HG03060 (cell line): ENCODE measurements at regions not wholly inside any gene's neighbourhood (a gene's known extent, or its start where the extent isn't known, plus 50 kb on each side); places are given as distances from the start of the nearest gene placed in this dataset.

ENCODE experiments used
- ATAC-seq: cut with Tn5 transposase; IDR thresholded peaks from one replicate; pipeline ENCODE4 v1.9.1; 2021; ENCODE audit warnings: low read depth, moderate number of reproducible peaks; ENCODE audit not compliant: unreplicated experiment

DNA sequence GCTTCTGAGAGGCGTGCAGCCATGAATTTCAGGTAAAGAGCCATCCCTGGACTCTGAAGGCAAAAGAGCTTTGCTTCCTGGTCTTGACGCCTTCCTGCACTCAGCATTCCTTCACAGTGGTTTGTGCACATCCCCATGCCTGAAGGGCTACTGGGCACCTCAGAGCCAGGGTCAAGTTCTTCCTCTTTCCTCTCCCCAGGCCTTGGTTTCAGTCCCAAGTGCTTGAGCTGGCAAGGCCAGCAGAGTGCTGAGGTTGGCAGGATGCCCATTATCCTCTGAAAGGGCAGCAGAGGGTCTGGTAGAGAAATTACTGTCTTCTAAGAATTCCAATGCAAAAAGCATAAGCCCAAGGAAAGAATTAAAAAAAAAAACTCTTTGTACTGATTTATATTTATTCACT lies 1064.9 kb downstream of the TTLL7 start:
- ATAC-seq, result no peak

DNA sequence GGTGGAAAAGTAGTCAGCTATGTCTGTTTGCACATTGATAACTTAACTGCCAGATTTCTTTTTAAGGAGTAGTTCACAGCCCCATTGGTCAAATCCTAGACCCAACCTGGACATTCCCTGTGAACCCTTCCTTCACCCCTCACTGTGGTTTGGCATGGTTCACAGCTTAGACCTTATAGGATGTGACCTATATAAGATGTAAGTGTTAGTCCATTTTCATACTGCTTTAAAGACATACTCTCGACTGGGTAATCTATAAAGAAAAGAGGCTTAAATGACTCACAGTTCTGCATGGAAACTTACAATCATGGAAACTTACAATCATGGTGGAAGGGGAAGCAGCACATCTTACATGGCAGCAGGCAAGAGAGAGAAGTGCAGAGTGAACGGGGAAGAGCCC lies 1066.2 kb downstream of the TTLL7 start:
- ATAC-seq, result no peak

DNA sequence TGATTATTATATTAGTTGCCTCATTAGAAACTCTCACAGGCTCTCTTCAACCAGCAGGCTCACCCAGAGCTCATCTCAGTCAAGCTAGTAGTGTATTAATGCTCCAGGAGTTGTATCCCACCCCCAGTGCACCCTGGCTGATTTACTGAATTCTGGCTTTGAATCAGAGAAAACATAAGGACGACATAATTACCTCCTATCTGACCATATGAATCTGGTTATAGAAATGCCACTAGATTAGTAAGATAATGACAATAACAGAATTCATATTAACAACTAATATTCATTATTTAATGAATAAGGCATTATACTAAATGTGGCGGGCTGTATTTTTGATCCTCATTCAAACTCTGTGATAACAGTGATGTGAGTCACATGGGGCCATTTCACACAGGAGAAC lies 1066.7 kb downstream of the TTLL7 start:
- ATAC-seq, result no peak

DNA sequence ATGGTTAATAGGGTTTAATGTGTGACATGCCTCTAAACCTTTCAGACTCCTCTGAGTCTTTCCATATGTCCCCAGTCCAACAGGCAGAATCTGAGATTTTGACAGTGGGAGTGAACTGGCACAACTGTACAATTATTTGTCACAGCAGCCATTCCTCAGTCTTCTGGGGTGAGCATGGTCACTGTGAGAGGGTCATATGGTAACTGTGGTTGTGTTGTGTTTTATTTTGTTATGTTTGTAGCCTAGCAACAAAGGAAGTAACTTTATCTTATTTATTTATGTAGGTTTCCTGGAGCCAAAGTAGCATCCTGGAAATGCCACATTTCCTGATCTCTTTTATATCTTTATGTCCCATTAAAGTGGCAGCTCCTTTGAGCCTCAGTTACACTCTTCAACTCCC lies 1067.9 kb downstream of the TTLL7 start:
- no peak for ATAC-seq

DNA sequence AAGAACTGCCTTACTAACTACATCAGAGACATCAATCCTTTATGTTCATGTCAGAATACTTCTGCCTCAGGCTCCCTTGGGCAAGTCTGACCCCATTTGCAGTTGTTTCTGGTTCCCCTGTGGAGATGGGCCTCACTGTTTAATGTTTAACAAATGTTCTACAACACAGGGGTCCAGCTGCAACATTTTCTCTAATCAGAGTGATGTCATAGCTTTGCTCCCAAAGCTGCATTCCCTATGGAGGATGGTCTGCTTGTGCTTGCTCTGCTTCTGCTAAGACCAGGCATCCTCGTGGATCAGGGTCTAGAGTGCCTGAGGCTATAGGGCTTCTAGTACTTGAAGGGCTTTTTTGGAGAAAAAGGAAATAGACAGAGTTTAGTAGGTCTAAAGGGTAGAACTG lies 1071.2 kb downstream of the TTLL7 start:
- no peak for ATAC-seq

DNA sequence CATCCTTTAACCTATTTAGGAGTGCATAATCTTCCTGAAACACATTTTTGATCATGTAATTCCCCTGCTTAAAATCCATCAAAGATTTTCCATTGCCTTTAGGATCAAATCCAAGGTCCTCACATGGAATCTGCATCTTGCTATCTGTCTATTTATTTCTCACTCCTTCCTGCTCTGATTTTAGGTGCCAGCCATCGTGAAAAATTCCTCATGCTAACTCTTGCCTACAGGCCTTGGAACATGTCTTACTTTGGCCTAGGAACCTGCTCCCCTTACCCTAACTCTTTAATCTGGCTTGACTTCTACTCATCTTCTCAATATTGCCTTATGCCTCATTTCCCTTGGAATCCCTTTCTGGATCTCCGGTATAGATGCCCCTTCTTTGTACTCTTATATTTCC lies 1074.3 kb downstream of the TTLL7 start:
- ATAC-seq, result no peak

DNA sequence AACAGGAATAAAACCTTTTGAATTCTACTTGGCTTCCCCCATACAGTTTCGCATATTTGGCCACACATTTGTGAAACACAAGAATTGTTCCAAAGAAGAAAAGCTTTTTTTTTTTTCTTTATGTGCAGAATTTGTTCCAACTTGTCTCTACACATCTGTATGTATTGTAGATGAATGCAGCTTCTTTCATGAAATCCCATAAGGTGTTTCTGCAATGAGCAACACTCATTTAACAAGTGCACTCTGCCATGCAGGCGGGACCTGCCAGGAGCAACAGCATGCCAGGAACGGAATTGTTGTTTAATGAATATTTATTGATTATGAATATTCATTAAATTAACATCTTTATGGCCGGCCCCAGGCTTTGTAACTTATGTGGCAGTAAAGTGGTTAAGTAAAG lies 1075.0 kb downstream of the TTLL7 start:
- ATAC-seq, result no peak

DNA sequence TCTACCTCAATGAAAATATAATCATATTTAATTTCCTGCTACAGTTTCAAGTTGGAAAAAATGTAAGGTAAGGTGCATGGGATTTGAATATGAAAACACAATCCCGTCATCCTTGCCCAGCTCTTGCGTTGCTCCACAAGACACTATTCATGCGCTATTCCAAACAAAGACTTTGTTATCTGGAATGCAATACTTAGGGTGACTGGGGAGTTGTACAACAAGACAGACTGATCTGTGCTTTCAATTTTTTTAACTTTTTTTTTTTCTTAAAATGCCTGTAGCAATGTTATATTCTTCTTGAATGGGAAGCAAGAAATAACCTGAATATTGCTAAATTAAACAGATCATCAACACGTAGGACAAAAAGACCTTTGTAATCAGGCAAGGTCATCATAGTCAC lies 1077.2 kb downstream of the TTLL7 start:
- no peak for ATAC-seq

DNA sequence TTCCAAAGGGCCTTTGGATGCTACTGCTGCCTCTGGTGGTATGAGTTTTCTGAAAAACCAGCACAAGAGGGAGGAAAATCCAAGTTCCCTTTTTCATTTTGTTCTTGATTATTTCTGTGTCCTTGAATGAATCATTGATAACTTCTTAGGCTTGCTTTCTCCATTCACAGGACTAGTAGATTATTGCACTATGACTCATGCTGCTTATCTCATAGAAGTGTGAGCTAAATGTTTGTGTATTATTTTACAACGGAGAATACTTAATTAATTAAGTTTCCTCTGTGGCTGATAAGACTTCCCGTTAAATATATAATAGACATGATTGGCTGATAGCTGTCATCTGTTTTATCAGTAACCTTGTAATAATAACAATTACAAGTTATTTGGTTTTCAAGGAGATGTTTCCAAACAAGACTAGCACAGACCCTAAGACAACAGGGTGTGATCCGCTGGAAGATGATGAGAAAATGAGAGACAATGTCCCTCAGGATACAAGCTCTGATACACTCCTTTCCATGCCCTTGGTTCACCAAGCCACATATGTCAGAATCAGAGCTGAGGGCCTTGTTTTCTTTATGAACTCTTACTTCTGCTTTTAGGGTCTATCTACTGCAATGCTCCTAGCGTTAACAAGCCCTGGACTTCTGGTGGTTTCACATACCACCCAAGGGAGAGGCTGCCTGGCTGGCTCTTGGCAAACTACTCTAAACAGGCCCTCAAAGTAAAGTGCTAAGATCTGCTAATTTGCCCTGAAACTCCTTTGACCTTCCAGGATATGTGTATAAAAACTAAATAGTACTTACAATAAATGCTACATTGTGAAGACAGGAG lies 1078.3 kb downstream of the TTLL7 start:
- no peak for ATAC-seq

DNA sequence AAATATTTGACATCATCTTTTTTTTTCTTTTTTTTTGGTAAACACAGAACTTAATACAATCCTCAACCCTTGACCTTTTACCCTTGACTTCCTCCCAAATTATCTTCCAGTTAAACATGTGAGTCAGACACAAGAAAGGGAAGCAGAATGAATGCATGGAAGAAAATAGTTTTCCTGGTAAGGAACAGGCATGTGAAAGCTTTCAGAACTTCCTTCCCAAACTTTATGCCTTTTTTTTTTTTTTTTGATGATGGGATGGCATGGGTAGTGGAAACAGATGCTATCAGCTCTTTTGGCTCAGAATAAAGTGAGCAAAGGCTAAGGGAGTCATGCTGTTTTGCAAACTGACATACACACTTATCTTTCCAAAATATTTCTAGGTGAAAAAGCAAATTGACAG lies 1079.1 kb downstream of the TTLL7 start:
- ATAC-seq, result no peak

DNA sequence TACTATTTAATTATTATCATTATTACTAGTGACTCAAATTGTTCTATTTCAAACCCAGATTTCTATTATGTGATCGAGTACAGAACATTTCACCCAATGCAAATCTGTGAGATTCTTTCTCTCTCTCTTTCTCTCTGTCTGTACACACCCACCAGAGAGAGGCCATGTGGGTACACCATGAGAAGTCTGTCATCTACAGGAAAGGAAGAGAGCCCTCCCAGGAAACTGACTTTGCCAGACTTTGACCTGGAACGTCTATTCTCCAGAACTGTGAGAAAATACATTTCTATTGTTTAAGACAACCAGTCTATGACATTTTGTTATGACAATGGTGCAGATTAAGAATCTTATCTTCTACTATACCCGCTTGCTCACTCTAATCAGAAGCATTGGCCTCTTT lies 1091.6 kb downstream of the TTLL7 start:
- no peak for ATAC-seq

DNA sequence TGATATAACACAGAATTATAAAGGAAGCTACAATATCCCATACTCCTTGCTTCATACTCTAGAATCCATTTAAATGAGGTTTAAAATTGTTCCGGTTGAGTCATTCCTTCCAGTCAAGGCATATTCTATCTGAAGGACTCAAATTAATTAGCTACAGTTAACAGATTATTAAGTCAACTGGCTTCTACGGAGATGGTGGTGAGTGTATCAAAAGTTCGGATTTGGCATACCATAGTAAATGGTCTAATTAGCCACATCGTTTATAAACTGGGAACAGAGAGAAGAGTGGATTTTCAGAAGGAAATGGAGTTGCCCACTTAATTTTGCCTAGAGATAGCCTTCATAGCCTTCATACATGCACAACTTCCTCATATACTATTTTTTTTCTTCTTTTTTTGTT lies 1095.3 kb downstream of the TTLL7 start:
- no peak for ATAC-seq

DNA sequence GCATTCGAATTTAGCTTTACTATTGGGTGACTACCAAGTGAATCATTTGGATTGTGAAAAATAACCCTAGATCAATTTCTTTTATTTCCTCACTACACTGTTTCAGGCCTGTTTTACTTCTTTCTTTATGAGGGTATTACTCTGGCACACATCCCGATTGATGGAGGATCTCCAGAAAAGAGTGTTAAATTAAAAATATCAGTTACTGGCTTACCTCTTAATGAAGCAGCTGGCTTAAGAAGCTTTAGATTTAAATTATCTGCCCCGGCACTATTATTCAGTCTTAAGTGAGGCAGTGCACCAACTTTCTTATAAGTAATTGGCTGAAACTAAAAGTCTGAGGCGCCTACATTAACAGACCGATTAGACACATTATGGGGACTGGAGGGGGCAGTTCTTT lies 1097.4 kb downstream of the TTLL7 start:
- no peak for ATAC-seq

DNA sequence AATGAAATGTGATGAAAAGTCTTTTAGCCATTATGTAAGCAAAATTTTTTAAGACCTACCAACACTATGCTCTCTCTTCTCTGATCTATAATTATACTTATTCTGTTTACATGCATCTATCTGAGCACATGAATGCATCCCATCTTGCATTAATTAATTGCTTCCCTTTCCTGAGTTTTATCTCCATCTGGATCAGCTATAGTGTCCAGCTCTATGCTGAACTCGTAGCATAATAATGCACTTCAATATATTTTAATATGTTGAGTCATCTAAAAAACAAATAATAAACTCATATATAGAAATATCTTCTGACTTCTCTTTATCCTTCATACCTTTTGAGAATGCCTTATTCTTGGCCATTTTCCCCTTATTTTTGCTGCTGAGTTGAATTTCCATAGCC lies 1097.8 kb downstream of the TTLL7 start:
- no peak for ATAC-seq

DNA sequence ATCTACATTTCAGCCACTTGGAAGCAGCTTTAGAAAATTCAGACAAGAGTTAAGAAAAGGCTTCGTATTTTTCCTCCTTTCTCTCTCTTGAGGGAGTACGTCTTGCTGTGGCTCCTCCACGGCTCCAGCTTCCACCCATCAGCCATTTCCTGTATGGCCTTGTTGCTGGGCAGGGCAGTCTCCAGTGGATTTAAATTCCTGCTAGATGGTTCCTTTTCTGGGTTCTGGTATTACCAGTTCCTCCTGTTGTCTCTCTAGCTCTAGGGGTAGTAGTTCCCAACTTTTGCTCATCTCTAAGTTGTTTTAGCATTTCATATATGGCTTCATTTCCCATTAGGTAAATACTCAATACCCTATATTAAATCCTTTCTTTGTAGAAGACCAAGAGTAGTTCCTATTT lies 1098.3 kb downstream of the ADGRL2 start:
- no peak for ATAC-seq

DNA sequence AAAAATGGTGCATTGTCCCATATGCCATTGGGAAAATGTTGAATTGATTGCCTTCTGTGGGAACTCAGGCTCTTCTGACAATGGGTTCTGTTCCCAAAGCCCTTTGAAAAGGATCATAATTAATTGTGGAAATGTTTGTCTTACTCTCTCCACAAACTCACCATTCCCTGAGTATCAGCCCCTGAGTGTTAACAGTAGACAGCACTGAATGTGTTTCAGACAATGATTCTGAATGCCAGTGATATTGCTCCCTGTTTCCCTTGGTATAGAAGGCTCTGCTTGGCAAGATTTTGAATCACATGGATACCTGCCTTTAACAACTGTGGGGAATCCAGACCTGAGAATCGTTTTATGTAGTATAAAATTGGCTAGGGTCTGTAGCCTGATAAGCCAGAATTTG lies 1096.8 kb downstream of the ADGRL2 start:
- ATAC-seq, result no peak

DNA sequence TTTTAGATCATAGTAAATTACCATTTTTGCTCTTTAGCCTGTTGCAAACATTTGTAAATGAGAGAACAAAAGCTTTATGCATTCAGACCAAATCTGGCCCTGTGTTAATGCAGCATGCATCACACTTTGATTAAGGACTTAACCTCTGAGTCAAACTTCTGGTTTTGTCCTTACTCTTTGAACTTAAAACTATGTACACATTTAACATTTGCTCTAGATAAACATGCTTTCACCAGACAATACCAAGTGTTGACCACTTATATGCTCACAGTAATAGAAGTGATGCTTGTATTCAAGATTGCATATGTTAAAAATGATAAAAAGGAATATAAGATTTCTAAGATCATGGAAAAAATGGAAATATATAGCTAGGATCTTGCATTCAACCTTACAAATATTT lies 1095.3 kb downstream of the ADGRL2 start:
- no peak for ATAC-seq

DNA sequence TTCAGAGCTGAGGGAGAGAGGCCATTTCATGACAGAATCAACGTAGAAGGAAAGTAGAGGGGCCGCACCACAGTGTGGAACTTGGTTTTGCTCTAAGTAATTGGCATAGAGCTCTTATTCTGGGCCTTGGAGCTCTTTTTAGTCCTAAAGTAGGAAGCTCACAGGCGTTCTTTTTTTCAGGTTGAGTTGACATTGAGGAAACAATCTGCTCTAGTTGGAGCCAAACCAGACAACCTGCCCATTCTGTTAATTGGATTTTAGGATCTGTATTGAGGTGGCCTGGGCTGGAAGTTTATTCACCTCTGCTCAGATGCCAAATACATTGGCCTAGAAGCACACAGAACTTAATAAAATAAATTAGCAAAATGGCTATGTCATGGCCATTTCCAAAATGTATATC lies 1093.9 kb downstream of the ADGRL2 start:
- ATAC-seq, result no peak

DNA sequence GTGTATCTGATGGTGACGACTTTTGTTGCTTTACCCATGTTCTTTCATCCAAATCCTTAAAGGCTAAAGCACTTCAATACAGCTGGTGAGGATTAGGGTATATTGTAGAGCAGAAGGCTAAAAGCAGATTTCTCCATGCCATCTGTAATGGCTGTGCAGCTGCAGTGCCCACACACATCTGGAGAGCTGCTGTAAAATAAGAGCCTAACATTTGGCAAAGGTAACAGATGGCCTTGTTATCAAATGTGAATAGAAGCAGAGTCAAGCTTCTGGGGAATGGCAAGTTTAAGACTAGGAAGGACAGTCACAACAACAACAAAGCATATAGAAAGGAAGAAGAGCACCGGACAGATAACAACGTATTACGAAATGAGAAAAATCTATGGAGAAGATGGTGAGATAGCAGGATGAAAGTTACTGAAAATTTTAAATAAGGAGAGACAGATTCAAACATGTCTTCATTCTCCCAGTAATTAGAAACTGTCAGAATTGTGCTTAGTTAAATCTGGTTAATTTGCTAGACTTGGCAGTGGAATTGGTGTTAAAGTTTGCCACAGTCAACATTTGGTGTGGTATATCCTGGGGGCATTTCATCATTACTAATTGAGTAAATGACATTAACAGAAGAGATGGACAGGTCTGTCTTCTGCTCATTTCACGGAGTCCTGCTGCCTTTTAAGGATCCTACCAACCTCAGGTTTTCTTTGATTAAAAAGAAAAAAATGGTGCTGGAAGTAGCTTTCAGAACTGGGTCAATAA lies 1093.2 kb downstream of the ADGRL2 start:
- no peak for ATAC-seq

DNA sequence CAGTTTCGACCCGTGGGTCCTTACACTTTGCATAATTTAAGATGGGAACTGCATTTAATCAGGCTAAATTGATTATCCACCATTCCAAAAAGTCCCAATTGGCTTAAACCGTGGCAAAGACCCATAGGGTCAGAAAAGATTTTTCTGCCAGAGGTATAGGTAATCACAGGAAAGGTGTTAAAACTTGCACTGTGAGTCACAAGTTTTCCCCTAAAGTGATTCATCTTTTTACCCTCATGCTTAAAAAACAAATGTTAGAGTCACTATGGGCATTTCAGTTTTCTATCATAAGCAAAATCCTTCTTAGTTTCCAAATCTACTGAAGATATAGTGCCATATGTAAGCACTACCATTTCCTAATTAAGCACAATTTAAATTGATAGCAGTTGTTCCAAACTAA lies 1079.8 kb downstream of the ADGRL2 start:
- no peak for ATAC-seq

DNA sequence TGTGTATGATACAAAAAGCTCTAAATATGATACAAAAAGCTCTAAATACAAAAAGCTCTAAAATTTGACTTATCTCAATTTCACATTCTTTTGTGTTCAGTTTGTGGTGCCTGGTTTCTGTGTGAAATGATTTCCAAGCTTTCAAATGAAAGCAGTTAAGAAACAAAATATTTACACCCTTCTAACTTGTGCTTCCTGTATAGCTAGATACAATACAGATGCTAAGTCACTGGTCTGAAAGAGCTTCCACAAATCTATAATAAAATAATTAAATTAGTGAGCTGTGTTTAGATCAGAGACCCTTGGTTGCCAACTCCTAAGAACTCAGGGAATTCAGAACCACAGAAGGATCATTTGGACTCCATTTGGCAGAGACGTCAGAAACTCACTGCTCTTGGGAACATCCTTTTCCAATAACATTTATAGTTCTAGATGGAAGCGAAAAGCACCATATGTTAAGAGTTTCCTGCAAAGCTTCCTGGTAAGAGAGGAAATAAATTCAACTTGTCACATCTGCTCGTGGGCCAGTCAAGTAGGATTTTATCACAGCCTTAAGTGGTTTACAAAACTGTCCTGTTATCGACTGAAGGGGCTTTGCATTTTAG lies 1079.1 kb downstream of the ADGRL2 start:
- no peak for ATAC-seq

DNA sequence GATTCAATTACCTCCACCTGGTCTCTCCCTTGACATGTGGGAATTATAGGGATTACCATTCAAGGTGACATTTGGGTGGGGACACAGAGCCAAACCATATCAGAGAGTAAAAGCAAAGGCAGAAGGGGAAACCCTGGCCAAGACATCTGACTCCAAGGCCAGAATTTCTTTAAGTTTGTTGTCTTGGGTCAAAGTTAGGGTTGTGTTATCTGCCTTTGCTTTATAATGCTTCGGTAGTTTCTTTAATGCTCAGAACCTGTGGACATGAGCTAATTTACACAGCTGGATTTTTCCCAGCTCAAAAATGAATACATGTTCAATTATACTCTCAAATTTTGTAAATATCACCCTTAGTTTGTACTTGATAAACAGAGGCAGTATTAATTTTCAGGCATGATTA lies 1074.4 kb downstream of the ADGRL2 start:
- no peak for ATAC-seq
